C4-2B (cell line): ENCODE measurements at regions not wholly inside any gene's neighbourhood (a gene's known extent, or its start where the extent isn't known, plus 50 kb on each side); places are given as distances from the start of the nearest gene placed in this dataset.

Experiments
- ZFX ChIP-seq: fragments of 450-650 bp; IDR thresholded peaks from 2 replicates; pipeline ENCODE4 v1.6.1; 2017
- TF ChIP-seq, protein P1 (sequence below): fragments of 450-650 bp; conservative IDR thresholded peaks from 2 replicates; pipeline ENCODE4 v1.5.1; 2017; ENCODE audit warnings: mild to moderate bottlenecking

DNA sequence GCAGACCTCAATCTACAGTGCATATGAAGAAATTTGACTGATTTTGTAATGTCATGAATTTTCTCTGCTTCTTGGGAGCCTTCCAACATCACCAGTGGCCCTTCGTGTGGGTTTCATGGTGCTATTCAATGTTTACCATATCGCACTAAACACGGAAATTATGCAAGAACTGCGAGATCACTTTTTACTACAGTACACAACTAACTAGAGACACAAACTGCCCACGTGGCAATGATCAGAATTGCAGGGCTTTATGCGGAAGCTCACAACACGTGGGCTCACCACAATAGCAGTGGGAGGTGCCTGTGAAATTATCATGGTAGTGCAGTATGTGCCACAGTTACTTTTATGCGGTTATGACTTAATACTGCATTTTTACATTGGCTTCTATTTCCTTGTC, 449.7 kb upstream of the KLF6 start:
- TF ChIP-seq, protein P1, sequence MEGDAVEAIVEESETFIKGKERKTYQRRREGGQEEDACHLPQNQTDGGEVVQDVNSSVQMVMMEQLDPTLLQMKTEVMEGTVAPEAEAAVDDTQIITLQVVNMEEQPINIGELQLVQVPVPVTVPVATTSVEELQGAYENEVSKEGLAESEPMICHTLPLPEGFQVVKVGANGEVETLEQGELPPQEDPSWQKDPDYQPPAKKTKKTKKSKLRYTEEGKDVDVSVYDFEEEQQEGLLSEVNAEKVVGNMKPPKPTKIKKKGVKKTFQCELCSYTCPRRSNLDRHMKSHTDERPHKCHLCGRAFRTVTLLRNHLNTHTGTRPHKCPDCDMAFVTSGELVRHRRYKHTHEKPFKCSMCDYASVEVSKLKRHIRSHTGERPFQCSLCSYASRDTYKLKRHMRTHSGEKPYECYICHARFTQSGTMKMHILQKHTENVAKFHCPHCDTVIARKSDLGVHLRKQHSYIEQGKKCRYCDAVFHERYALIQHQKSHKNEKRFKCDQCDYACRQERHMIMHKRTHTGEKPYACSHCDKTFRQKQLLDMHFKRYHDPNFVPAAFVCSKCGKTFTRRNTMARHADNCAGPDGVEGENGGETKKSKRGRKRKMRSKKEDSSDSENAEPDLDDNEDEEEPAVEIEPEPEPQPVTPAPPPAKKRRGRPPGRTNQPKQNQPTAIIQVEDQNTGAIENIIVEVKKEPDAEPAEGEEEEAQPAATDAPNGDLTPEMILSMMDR = peak; percentile 38
- TF ChIP-seq ZFX = no peak
